ENCODE measurements at regions not wholly inside any gene's neighbourhood (a gene's known extent, or its start where the extent isn't known, plus 50 kb on each side); places are given as distances from the start of the nearest gene placed in this dataset.

- Mint-ChIP-seq H3K27ac (no peak overlapping the region), H3K4me3 (ENCODE audit: low read depth) (no peak overlapping the region), H3K4me1 (ENCODE audit: low read depth) (no peaks in the 10 kb centered on the region), H3K27me3 (peaks cover 5% of the 10 kb centered on the region), H3K36me3 (ENCODE audit: insufficient read depth) (no peaks in the 10 kb centered on the region), H3K9me3 (ENCODE audit: low read depth) (no peaks in the 10 kb centered on the region)
- no peak for DNase-seq (ENCODE audit: low spot score, unreplicated experiment)
- TF ChIP-seq CTCF (IDR thresholded peaks at IDR 0.05; ENCODE audit: unreplicated experiment): no peak
These were observed 337.6 kb upstream of the TRIB2 start for GRCh38 chr2:12379143-12379542.

- H3K4me3 Mint-ChIP-seq (ENCODE audit: low read depth): no peak overlapping the region
- no peaks in the 10 kb centered on the region for H3K4me1 Mint-ChIP-seq (ENCODE audit: low read depth)
- H3K27me3 Mint-ChIP-seq: peaks cover 5% of the 10 kb centered on the region
- no peaks in the 10 kb centered on the region for H3K36me3 Mint-ChIP-seq (ENCODE audit: insufficient read depth)
- H3K9me3 Mint-ChIP-seq (ENCODE audit: low read depth): peaks cover 6% of the 10 kb centered on the region
- H3K27ac Mint-ChIP-seq: no peak overlapping the region
- DNase-seq (ENCODE audit: low spot score, unreplicated experiment): no peak
- no peak for TF ChIP-seq CTCF (IDR thresholded peaks at IDR 0.05; ENCODE audit: unreplicated experiment)
These were observed 335.0 kb upstream of the TRIB2 start for GRCh38 chr2:12381543-12382325.

DNA sequence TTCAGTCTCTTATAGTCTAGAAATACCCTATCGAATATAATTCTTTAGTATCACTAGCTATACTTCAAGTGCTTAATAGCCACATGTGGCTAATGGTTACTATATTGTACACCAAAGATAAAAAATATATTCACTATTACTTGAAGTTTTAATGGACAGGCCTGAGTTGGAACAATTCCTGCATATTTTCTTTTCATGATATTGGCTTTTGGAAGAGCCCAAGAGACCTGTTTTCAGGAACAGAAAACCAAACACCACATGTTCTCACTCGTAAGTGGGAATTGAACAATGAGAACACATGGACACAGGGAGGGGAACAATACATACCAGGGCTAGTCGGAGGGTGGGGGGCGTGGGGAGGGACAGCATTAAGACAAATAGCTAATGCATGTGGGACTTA, 334.4 kb upstream of the TRIB2 start:
- DNase-seq (ENCODE audit: low spot score, unreplicated experiment): no peak
- TF ChIP-seq CTCF (IDR thresholded peaks at IDR 0.05; ENCODE audit: unreplicated experiment): no peak
- no peak overlapping the region for H3K4me3 Mint-ChIP-seq (ENCODE audit: low read depth)
- no peaks in the 10 kb centered on the region for H3K4me1 Mint-ChIP-seq (ENCODE audit: low read depth)
- H3K27me3 Mint-ChIP-seq: peaks cover 5% of the 10 kb centered on the region
- no peaks in the 10 kb centered on the region for H3K36me3 Mint-ChIP-seq (ENCODE audit: insufficient read depth)
- peaks cover 9% of the 10 kb centered on the region for H3K9me3 Mint-ChIP-seq (ENCODE audit: low read depth)
- no peak overlapping the region for H3K27ac Mint-ChIP-seq

DNA sequence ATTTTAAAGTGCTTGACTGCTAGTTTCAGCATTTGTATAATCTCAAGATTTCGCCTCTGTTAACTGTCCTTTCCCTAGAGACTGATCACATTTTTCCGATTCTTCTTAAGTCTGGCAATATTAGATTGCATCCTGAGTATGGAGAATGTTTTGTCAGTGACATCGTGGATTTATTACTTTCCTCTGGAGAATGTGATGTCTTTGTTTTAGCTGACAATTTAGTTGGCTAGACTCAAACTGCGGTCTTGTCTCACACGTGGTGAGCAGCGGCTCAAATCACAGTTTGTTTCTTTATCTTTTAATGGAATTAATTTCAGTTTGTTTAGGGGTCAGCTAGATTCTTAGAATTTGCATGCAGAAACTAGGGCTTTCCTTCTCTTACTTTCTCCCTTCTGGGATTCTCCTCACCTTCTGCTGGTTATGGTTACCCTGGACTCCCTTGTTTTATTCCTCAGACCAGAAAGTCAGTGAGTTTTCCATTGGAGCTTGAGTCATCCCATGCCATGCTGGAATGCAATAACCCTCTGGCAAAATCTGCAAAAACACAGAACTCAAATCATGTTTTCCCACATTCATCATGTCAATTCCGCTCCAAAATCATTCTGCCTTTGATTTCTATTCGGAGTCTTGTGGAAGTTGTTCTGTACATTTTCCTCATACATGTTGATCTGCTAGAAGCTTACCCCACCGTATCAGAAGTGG, 327.2 kb upstream of the TRIB2 start:
- H3K4me3 Mint-ChIP-seq (ENCODE audit: low read depth): no peak overlapping the region
- H3K9me3 Mint-ChIP-seq (ENCODE audit: low read depth): peaks cover 9% of the 10 kb centered on the region
- no peaks in the 10 kb centered on the region for H3K4me1 Mint-ChIP-seq (ENCODE audit: low read depth)
- H3K27me3 Mint-ChIP-seq: peaks cover 7% of the 10 kb centered on the region
- no peak for TF ChIP-seq CTCF (IDR thresholded peaks at IDR 0.05; ENCODE audit: unreplicated experiment)
- no peak overlapping the region for H3K27ac Mint-ChIP-seq
- no peak for DNase-seq (ENCODE audit: low spot score, unreplicated experiment)
- no peaks in the 10 kb centered on the region for H3K36me3 Mint-ChIP-seq (ENCODE audit: insufficient read depth)

DNA sequence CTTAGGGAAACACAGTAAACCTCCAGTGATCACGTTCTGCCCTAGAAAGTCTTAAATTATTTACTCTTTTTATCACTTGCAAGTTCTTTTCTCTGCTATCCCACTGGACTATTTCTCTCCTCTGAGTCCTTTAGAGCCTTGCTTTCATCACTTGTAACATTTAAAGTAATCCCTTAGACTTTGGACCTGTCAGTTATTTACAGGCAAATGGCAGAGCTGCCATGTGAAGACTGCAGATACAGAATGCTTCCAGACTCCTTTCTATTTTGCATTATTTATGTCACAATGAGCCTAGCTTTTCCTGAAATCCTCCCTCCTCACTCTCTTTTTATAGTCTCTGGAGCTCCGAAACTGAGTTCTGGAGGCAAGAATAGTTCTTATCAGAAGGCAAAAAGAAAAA, 325.6 kb upstream of the TRIB2 start:
- H3K27ac Mint-ChIP-seq: no peak overlapping the region
- peaks cover 9% of the 10 kb centered on the region for H3K9me3 Mint-ChIP-seq (ENCODE audit: low read depth)
- H3K4me1 Mint-ChIP-seq (ENCODE audit: low read depth): no peaks in the 10 kb centered on the region
- peaks cover 12% of the 10 kb centered on the region for H3K27me3 Mint-ChIP-seq
- no peak for DNase-seq (ENCODE audit: low spot score, unreplicated experiment)
- no peaks in the 10 kb centered on the region for H3K36me3 Mint-ChIP-seq (ENCODE audit: insufficient read depth)
- TF ChIP-seq CTCF (IDR thresholded peaks at IDR 0.05; ENCODE audit: unreplicated experiment): no peak
- H3K4me3 Mint-ChIP-seq (ENCODE audit: low read depth): no peak overlapping the region

Measured in progenitor cell of endocrine pancreas (in vitro differentiated cells).